ENCODE measurements at regions not wholly inside any gene's neighbourhood (a gene's known extent, or its start where the extent isn't known, plus 50 kb on each side); places are given as distances from the start of the nearest gene placed in this dataset.

- no peak overlapping the region for H4K5ac ChIP-seq (ENCODE audit: insufficient read length, low read depth, low read length)
- no peaks in the 10 kb centered on the region for H3K79me2 ChIP-seq (ENCODE audit: insufficient read depth, low read length)
- no peak for TF ChIP-seq CTCF (conservative IDR thresholded peaks at IDR 0.05)
- H3K56ac ChIP-seq (ENCODE audit: insufficient read length, low read depth, low read length) = no peak overlapping the region
- no peaks in the 10 kb centered on the region for H3K9me3 ChIP-seq (ENCODE audit: control insufficient read depth, low read depth, low read length)
- no peaks in the 10 kb centered on the region for H4K20me1 ChIP-seq (ENCODE audit: control insufficient read depth, insufficient read depth, insufficient read length)
- no peak overlapping the region for H3T11ph ChIP-seq (ENCODE audit: low read length)
- H3K18ac ChIP-seq (ENCODE audit: insufficient read length, low read depth, low read length) = no peak overlapping the region
- no peak overlapping the region for H2BK12ac ChIP-seq (ENCODE audit: insufficient read length, low read depth, low read length)
- H2BK20ac ChIP-seq (ENCODE audit: low read depth, low read length, poor library complexity, severe bottlenecking) = no peak overlapping the region
- no CpG with 5 or more reads among the region's 2 CpGs for WGBS (ENCODE audit: extremely low coverage, insufficient read length, low lambda C conversion rate)
- no peak overlapping the region for H3K4ac ChIP-seq (ENCODE audit: low read depth, low read length)
- H3K27me3 ChIP-seq (ENCODE audit: insufficient read depth, low read length) = no peaks in the 10 kb centered on the region
- H3K4me1 ChIP-seq (ENCODE audit: insufficient read depth, low read length) = no peaks in the 10 kb centered on the region
- H2AFZ ChIP-seq (ENCODE audit: low read length) = no peak overlapping the region
- no peaks in the 10 kb centered on the region for H3K23me2 ChIP-seq (ENCODE audit: insufficient read length, low read depth, low read length, poor library complexity, severe bottlenecking)
- no peak overlapping the region for H3K23ac ChIP-seq (ENCODE audit: insufficient read length, low read depth, low read length)
- no peak overlapping the region for H3K4me3 Mint-ChIP-seq
- H4K91ac ChIP-seq (ENCODE audit: insufficient read length, low read depth, low read length) = no peak overlapping the region
- no peak overlapping the region for H2AK5ac ChIP-seq (ENCODE audit: insufficient read length, low read length)
- no peak overlapping the region for H2BK120ac ChIP-seq (ENCODE audit: low read depth, low read length, poor library complexity, severe bottlenecking)
- no peak overlapping the region for H3K14ac ChIP-seq (ENCODE audit: insufficient read depth, low read length)
- H3K4me1 Mint-ChIP-seq = peaks cover 0 to 4% of the 10 kb centered on the region in 2 experiments; a peak in 1 of 4 replicates
- H3K36me3 Mint-ChIP-seq (ENCODE audit: insufficient read depth in 1 of 3, low read depth in 3 of 3) = peaks cover under 1 to 3% (median 2%) of the 10 kb centered on the region in 3 experiments; a peak in 5 of 7 replicates
- no peaks in the 10 kb centered on the region for H3K79me1 ChIP-seq (ENCODE audit: insufficient read depth, low read depth, low read length, poor library complexity, severe bottlenecking)
- H2BK5ac ChIP-seq (ENCODE audit: insufficient read length, low read length) = no peak overlapping the region
- H3K27ac ChIP-seq (ENCODE audit: insufficient read length, low read depth, low read length) = no peak overlapping the region
- DNase-seq = no peak
- no peaks in the 10 kb centered on the region for H3K27me3 Mint-ChIP-seq (ENCODE audit: low read depth)
- H2BK15ac ChIP-seq (ENCODE audit: low read depth, low read length) = no peak overlapping the region
- no peak overlapping the region for H3K9ac ChIP-seq (ENCODE audit: extremely low read depth, insufficient read length, low read length)
- peaks cover 6% of the 10 kb centered on the region in 2 experiments for H3K9me3 Mint-ChIP-seq
- H3K4me2 ChIP-seq (ENCODE audit: insufficient read depth, insufficient read length, low read length) = no peak overlapping the region
- H4K8ac ChIP-seq (replicated peaks; ENCODE audit: insufficient read length, low read depth, low read length) = no peak overlapping the region
- no peak overlapping the region for H3K27ac Mint-ChIP-seq
Measured at GRCh38 chr13:58963321-58963720, 1200.4 kb downstream of the DIAPH3 start.
